Superior temporal gyrus (tissue), 1 donor: ENCODE measurements at regions not wholly inside any gene's neighbourhood (a gene's known extent, or its start where the extent isn't known, plus 50 kb on each side); places are given as distances from the start of the nearest gene placed in this dataset.

ENCODE experiments used
- DNase-seq: peaks from one replicate; pipeline ENCODE4 v3.0.0-alpha.2; 2016; ENCODE audit errors: extremely low spot score

DNA sequence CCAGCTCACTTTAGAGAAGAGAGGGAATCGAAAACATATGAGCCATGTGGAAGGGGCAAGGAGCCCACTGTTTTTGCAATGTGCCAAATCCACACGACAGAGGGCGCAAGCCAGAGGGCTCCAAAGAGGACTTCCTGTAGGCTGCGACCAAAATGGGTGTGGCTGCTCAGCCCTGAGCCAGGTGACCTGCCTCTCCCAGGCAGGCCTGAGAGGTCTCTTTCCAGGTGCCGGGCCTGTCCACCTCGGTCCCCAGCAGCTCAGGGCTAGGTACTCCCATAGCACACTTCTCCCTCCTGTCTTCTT lies 153.8 kb downstream of the TTC32 start:
- no peak for DNase-seq

- peak; percentile 20 for DNase-seq
These were observed 154.3 kb downstream of the TTC32 start for GRCh38 chr2:19747310-19748072.

GRCh38 chr2:19746611-19747309 lies 155.0 kb downstream of the TTC32 start:
- no peak for DNase-seq

- DNase-seq, result no peak
These were observed 155.6 kb downstream of the TTC32 start for GRCh38 chr2:19746137-19746600.

DNA sequence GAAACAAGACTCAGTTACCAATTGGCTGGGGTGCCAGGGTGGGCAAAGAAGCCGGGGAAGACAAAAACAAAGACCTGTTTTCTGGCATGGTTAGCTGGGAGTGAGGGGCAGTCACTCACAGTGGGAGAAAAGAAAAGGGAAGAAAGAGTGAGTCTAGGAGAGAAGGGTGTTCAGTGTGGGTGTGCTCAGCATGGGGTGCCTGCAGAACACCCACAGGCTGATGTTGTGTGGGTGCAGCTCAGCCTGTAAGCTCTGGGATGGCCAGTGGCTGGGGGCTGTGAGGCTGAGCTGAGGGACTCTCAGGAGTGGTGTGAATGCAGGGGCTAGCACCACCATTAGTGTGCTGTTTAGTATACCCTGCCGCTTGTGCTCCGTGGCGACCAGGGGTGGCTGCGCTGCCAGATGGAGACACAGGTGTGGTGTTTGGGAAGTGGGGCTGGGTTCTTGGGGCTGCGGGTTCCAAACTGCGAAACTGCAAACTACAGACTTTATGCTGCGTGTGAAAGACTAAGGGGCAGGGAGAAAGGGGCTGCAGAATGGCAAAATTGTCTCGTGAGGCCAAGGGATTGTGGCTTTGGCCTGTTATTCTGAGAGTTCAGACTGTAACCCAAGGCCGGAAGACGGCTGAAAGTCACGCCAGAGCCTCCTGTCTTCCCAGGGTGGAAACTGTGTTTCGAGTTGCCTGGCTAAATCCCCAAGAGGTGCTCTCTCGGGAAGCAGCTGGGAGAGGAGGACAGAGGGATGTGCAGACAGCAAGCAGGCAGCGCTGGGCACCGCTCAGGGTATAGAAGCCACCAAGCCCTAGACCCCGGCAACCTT lies 156.3 kb downstream of the TTC32 start:
- DNase-seq, result no peak

DNA sequence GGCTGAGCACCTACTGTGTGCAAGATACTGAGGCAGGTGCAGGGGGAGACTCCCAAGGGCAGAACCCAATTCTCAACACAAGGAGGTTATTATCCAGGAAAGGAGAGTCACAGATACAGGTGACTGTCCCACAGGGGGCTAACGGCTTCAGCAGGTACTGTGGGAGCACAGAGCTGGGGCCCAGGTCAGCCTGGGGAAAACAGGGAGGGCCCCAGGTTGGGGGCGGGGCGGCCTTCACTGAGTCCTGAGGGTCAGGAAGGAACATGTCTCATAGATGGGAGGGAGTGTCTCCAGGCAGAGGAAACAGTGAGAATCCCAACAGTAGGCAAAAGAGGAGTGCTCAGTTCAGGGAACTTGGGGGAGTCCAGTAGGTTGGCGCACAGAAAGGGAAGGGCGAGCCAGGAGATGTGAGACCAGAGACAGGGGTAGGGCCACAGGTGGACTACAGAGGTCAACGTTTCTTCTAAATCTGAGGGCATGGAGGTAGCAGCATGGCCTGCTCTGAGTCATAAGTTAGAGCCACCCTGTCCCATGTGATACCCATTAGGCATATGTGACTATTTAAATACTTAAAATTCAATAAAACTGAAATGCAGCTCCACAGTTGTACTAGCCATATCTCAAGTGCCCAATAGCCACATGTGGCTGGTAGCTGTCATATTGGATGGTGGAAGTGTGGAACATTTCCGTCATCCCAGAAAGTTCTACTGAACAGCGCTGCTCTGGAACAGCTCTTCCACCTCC lies 157.2 kb downstream of the TTC32 start:
- DNase-seq, result no peak

DNA sequence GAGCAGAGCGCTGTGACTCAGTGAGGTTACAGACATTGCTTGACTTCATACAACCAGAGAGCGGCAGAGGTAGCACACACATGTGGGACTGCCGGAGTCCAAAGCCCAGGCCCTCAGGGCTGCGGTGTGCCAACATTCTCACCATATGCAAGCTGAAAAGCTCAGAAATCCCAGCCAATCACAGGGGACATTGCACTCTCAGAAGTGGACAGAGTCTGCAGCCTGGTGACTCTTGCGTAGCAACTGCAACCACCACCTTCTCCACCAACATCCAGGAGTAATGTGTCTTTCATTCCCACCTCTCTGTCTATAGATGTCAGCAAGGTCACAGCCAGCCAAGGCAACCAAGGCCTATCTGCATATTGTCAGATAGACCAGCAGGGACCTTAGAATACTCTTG lies 158.1 kb downstream of the TTC32 start:
- DNase-seq, result no peak

DNA sequence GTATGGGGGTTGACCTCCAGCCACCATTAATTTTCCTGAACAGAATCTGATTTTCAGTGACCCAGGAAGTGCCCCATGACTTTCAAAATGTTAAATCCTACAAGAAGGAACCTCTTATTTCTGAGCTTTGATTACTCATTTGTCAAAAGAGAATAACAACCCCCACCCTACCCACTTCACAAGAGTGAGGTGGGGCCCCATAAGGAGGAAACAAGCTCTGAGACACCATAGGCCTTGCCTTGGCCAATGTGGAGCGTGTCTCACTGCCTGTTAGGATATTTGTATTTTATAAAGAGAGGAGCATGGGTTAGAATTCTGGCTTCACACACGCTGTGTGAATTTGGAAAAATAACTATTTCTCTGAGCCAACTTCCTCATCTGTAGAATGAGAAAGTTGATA lies 158.9 kb downstream of the TTC32 start:
- DNase-seq, result no peak

- DNase-seq, result no peak
These were observed 162.5 kb downstream of the TTC32 start for GRCh38 chr2:19739256-19739655.

- DNase-seq, result no peak
These were observed 163.1 kb downstream of the TTC32 start for GRCh38 chr2:19738707-19739106.

GRCh38 chr2:19736191-19736831 lies 165.5 kb downstream of the TTC32 start:
- no peak for DNase-seq

- no peak for DNase-seq
These were observed 167.8 kb downstream of the TTC32 start for GRCh38 chr2:19733951-19734425.

DNA sequence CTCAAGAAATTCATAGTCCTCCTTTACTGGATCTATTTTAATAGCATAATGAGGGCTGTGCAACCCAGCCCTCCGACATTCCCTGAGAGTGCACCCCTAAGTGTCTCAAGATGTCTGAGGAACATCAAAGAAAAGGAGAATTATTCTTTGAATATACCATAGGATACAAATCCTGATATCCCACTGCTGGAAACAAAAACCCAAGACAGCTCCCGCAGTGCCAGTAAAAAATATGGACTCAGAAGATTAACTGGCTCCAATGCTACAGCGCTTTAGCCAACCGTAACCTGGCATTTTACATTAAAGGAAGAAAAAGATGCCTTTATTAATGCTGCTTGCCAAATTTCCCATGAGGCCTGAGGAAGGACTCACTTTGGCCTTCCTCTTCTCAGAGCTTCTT lies 168.4 kb downstream of the TTC32 start:
- no peak for DNase-seq

GRCh38 chr2:19732255-19732654 lies 169.5 kb downstream of the TTC32 start:
- DNase-seq, result no peak

GRCh38 chr2:19731515-19731914 lies 170.3 kb downstream of the TTC32 start:
- no peak for DNase-seq

DNA sequence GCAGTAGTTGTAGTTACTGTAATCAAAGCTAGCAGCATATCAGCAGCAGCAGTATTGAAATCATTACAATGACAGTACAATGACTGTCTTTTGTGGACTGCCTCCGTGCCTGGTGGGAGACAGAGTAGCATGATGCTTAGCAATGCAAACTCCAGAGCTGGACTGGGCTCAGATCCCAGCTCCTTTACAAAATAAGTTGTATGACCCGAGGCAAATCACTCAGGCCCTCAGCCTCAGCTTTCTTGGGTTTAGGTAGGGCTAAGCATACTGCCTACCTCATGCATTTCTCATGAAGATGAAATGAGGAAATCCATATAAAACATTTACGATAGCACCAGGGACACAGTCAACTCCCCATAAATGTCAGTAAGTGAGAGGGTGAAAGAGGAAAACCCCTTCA lies 170.7 kb downstream of the TTC32 start:
- no peak for DNase-seq

DNA sequence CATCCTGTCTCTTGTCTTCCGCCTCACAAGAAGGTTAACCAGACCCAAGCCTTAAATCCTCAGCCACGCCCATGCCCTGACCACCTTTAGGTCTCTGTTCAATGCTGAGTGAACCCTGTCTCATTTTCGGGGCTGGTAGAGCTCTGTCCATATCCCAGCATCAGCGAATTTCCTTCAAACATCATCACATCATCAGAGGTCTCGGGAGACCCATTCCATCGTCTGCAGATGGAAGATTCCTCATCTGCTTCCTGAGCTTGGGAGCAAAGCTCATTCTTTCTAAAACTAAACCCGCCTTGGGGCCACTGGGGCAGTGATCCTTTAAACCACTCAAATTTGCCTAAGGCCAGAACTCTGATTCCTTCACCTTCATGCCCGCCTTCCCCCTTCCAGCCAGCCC lies 173.7 kb downstream of the TTC32 start:
- no peak for DNase-seq

DNA sequence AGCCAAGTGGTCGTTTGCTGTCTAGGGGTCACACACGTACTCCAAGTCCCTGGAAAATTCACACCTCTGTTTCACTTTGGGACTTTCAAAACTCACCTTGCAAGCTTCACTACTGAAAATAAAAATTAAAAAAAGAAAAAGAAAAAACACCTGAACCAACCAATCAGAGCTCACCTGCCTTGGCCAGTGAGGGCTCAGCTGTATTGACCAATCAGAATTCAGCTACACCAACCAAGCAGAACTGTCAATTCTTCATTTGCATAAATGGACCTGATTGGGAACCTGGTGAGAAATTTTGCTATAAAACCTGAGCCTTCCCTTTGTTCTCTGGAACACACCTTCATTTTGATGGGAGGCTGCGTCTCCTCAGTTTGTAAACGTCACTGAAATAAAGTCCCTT lies 176.4 kb downstream of the TTC32 start:
- no peak for DNase-seq

DNA sequence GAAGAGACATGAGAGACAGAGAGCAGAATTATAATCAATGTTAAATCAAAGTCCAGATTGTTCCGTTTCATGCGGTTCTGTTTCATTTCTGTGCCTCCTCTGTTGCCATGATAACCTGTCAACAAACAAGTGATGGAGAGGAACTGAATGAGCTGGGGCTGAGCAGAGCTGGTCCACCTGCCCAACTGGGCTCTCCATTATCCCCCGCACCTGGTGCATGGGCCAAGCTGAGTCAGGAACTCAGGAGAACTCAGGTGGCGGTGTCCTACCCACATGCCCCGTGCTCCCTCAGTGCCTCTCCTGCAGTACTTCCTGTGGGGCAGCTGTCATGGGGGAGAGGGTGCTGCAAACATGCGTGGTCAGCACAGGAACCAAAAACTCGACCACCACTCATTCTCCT lies 178.8 kb downstream of the TTC32 start:
- no peak for DNase-seq

- DNase-seq, result no peak
These were observed 179.2 kb downstream of the TTC32 start for GRCh38 chr2:19722531-19722971.

DNA sequence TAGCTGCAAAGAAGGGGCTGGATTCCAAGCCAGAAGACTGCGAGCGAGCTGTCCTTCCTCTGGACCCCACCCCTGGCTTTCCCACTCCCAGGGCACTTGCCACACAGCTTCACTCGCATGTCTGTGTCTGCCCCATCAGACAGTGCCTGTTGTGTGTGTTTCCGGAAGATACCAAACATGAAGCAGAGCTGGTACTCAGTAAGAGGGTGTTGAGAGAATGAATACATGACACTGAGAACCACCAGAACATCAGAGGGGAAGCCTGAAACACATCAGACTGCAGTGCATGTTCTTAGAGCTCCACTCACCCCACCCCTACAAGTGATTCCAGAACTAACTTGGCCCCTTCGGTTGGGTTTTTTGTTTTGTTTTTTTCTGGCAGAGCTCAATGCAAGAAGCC lies 181.5 kb downstream of the TTC32 start:
- DNase-seq, result no peak
